ENCODE measurements at regions not wholly inside any gene's neighbourhood (a gene's known extent, or its start where the extent isn't known, plus 50 kb on each side); places are given as distances from the start of the nearest gene placed in this dataset.
"Not testable (repeated sequence)": the region's sequence is repeated elsewhere in the genome, so short reads cannot be mapped to it uniquely, and the experiment has no call there.

- DNase-seq (ENCODE audit: low spot score): no peak
Observed at GRCh38 chr12:43252585-43252984, 299.4 kb downstream of the ADAMTS20 start.

- DNase-seq (ENCODE audit: low spot score): no peak
Observed at GRCh38 chr12:43245947-43246346, 306.1 kb downstream of the ADAMTS20 start.

GRCh38 chr12:43241986-43242385 lies 310.0 kb downstream of the ADAMTS20 start:
- DNase-seq (ENCODE audit: low spot score): peak; percentile 17

GRCh38 chr12:43238281-43238680 lies 313.7 kb downstream of the ADAMTS20 start:
- DNase-seq (ENCODE audit: low spot score): peak; percentile 1

GRCh38 chr12:43237238-43237879 lies 314.6 kb downstream of the ADAMTS20 start:
- DNase-seq (ENCODE audit: low spot score): no peak

GRCh38 chr12:43235721-43236120 lies 316.3 kb downstream of the ADAMTS20 start:
- DNase-seq (ENCODE audit: low spot score): no peak

GRCh38 chr12:43233861-43234260 lies 318.1 kb downstream of the ADAMTS20 start:
- no peak for DNase-seq (ENCODE audit: low spot score)

GRCh38 chr12:43226151-43226550 lies 325.9 kb downstream of the ADAMTS20 start:
- no peak for DNase-seq (ENCODE audit: low spot score)

GRCh38 chr12:43224190-43224805 lies 327.7 kb downstream of the ADAMTS20 start:
- not testable (repeated sequence) for DNase-seq (ENCODE audit: low spot score)

GRCh38 chr12:43222796-43223195 lies 329.2 kb downstream of the ADAMTS20 start:
- no peak for DNase-seq (ENCODE audit: low spot score)

- no peak for DNase-seq (ENCODE audit: low spot score)
Observed at GRCh38 chr12:43221216-43221615, 330.8 kb downstream of the ADAMTS20 start.

GRCh38 chr12:43216490-43216889 lies 335.5 kb downstream of the ADAMTS20 start:
- DNase-seq (ENCODE audit: low spot score): no peak

- DNase-seq (ENCODE audit: low spot score): no peak
Observed at GRCh38 chr12:43214166-43214565, 337.8 kb downstream of the ADAMTS20 start.

GRCh38 chr12:43213608-43214007 lies 338.4 kb downstream of the ADAMTS20 start:
- DNase-seq (ENCODE audit: low spot score): no peak

GRCh38 chr12:43210485-43211192 lies 341.4 kb downstream of the ADAMTS20 start:
- DNase-seq (ENCODE audit: low spot score): peak; percentile 69

GRCh38 chr12:43208627-43209026 lies 343.4 kb downstream of the ADAMTS20 start:
- DNase-seq (ENCODE audit: low spot score): peak; percentile 96

- peak; percentile 86 for DNase-seq (ENCODE audit: low spot score)
Observed at GRCh38 chr12:43208221-43208620, 343.8 kb downstream of the ADAMTS20 start.

GRCh38 chr12:43206396-43206795 lies 345.6 kb downstream of the ADAMTS20 start:
- DNase-seq (ENCODE audit: low spot score): peak; percentile 64

- no peak for DNase-seq (ENCODE audit: low spot score)
Observed at GRCh38 chr12:43198608-43199007, 353.4 kb downstream of the ADAMTS20 start.

GRCh38 chr12:43196268-43196907 lies 355.6 kb downstream of the ADAMTS20 start:
- no peak for DNase-seq (ENCODE audit: low spot score)

GRCh38 chr12:43193096-43193495 lies 358.9 kb downstream of the ADAMTS20 start:
- not testable (repeated sequence) for DNase-seq (ENCODE audit: low spot score)

- DNase-seq (ENCODE audit: low spot score): not testable (repeated sequence)
Observed at GRCh38 chr12:43192442-43192841, 359.6 kb downstream of the ADAMTS20 start.

- no peak for DNase-seq (ENCODE audit: low spot score)
Observed at GRCh38 chr12:43180242-43180641, 371.8 kb downstream of the ADAMTS20 start.

All from kidney tubule cell (primary cell).